ENCODE measurements at regions not wholly inside any gene's neighbourhood (a gene's known extent, or its start where the extent isn't known, plus 50 kb on each side); places are given as distances from the start of the nearest gene placed in this dataset.
"Not testable (repeated sequence)": the region's sequence is repeated elsewhere in the genome, so short reads cannot be mapped to it uniquely, and the experiment has no call there.

- Histone ChIP-seq H3K36me3 (ENCODE audit: control insufficient read depth, insufficient read depth, low read length) (no peaks in the 10 kb centered on the region), H3K4me3 (ENCODE audit: low read depth, low read length) (no peak overlapping the region), H3K27me3 (ENCODE audit: control insufficient read depth, insufficient read depth, low read length) (no peaks in the 10 kb centered on the region)
- TF ChIP-seq CTCF (IDR thresholded peaks at IDR 0.05; ENCODE audit: insufficient read depth, low read length, poor library complexity, severe bottlenecking): no peak
- DNase-seq (ENCODE audit: low read depth): no peak
These were observed 843.0 kb upstream of the ATXN8OS start for GRCh38 chr13:69264362-69265334.

GRCh38 chr13:69243366-69243765 is 864.3 kb upstream of the ATXN8OS start:
- DNase-seq (ENCODE audit: low read depth): no peak
- Histone ChIP-seq H3K27me3 (ENCODE audit: control insufficient read depth, insufficient read depth, low read length) (no peaks in the 10 kb centered on the region), H3K36me3 (ENCODE audit: control insufficient read depth, insufficient read depth, low read length) (no peaks in the 10 kb centered on the region), H3K4me3 (ENCODE audit: low read depth, low read length) (no peak overlapping the region)
- no peak for TF ChIP-seq CTCF (IDR thresholded peaks at IDR 0.05; ENCODE audit: insufficient read depth, low read length, poor library complexity, severe bottlenecking)

GRCh38 chr13:69234171-69234570 is 873.5 kb upstream of the ATXN8OS start:
- H3K27me3 ChIP-seq (ENCODE audit: control insufficient read depth, insufficient read depth, low read length): no peaks in the 10 kb centered on the region
- no peak for TF ChIP-seq CTCF (IDR thresholded peaks at IDR 0.05; ENCODE audit: insufficient read depth, low read length, poor library complexity, severe bottlenecking)
- H3K36me3 ChIP-seq (ENCODE audit: control insufficient read depth, insufficient read depth, low read length): no peaks in the 10 kb centered on the region
- DNase-seq (ENCODE audit: low read depth): no peak
- H3K4me3 ChIP-seq (ENCODE audit: low read depth, low read length): no peak overlapping the region

- no peak for TF ChIP-seq CTCF (IDR thresholded peaks at IDR 0.05; ENCODE audit: insufficient read depth, low read length, poor library complexity, severe bottlenecking)
- Histone ChIP-seq H3K36me3 (ENCODE audit: control insufficient read depth, insufficient read depth, low read length) (no peaks in the 10 kb centered on the region), H3K4me3 (ENCODE audit: low read depth, low read length) (no peak overlapping the region), H3K27me3 (ENCODE audit: control insufficient read depth, insufficient read depth, low read length) (no peaks in the 10 kb centered on the region)
- no peak for DNase-seq (ENCODE audit: low read depth)
These were observed 881.2 kb upstream of the ATXN8OS start for GRCh38 chr13:69226427-69226826.

- DNase-seq (ENCODE audit: low read depth); H3K36me3 ChIP-seq (ENCODE audit: control insufficient read depth, insufficient read depth, low read length); H3K27me3 ChIP-seq (ENCODE audit: control insufficient read depth, insufficient read depth, low read length); H3K4me3 ChIP-seq (ENCODE audit: low read depth, low read length): not testable (repeated sequence)
These were observed 885.8 kb upstream of the ATXN8OS start for GRCh38 chr13:69221633-69222498.

GRCh38 chr13:69213396-69213795 is 894.2 kb upstream of the ATXN8OS start:
- no peak for TF ChIP-seq CTCF (IDR thresholded peaks at IDR 0.05; ENCODE audit: insufficient read depth, low read length, poor library complexity, severe bottlenecking)
- H3K36me3 ChIP-seq (ENCODE audit: control insufficient read depth, insufficient read depth, low read length): no peaks in the 10 kb centered on the region
- H3K27me3 ChIP-seq (ENCODE audit: control insufficient read depth, insufficient read depth, low read length): no peaks in the 10 kb centered on the region
- H3K4me3 ChIP-seq (ENCODE audit: low read depth, low read length): no peak overlapping the region
- no peak for DNase-seq (ENCODE audit: low read depth)
